ENCODE measurements at regions not wholly inside any gene's neighbourhood (a gene's known extent, or its start where the extent isn't known, plus 50 kb on each side); places are given as distances from the start of the nearest gene placed in this dataset.

- no peak for DNase-seq (ENCODE audit: low read depth)
- H3K4me3 ChIP-seq (ENCODE audit: low read depth, low read length) = no peak overlapping the region
- TF ChIP-seq, protein P1, sequence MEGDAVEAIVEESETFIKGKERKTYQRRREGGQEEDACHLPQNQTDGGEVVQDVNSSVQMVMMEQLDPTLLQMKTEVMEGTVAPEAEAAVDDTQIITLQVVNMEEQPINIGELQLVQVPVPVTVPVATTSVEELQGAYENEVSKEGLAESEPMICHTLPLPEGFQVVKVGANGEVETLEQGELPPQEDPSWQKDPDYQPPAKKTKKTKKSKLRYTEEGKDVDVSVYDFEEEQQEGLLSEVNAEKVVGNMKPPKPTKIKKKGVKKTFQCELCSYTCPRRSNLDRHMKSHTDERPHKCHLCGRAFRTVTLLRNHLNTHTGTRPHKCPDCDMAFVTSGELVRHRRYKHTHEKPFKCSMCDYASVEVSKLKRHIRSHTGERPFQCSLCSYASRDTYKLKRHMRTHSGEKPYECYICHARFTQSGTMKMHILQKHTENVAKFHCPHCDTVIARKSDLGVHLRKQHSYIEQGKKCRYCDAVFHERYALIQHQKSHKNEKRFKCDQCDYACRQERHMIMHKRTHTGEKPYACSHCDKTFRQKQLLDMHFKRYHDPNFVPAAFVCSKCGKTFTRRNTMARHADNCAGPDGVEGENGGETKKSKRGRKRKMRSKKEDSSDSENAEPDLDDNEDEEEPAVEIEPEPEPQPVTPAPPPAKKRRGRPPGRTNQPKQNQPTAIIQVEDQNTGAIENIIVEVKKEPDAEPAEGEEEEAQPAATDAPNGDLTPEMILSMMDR (conservative IDR thresholded peaks at IDR 0.05; ENCODE audit: low read depth, low read length) = no peak
Measured at GRCh38 chr9:103981912-103982311, 112.2 kb upstream of the SMC2 start.

DNA sequence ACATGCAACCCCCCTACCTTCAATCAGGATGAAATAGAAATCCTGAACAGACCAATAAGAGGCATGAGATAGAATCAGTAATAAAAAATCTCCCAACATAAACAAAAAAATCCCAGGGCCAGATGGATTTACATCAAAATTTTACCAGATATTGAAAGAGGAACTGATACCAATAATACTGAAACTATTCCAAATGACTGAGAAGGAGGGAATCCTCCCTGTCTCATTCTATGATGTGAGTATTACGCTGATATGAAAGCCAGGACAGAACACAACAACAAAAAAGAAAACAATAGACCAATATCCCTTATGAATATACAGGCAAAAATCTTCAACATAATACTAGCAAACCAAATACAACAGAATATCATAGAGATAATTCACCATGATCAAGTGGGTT, 109.0 kb upstream of the SMC2 start:
- no peak for DNase-seq (ENCODE audit: low read depth)
- H3K4me3 ChIP-seq (ENCODE audit: low read depth, low read length) = no peak overlapping the region
- TF ChIP-seq, protein P1 (conservative IDR thresholded peaks at IDR 0.05; ENCODE audit: low read depth, low read length) = no peak

DNA sequence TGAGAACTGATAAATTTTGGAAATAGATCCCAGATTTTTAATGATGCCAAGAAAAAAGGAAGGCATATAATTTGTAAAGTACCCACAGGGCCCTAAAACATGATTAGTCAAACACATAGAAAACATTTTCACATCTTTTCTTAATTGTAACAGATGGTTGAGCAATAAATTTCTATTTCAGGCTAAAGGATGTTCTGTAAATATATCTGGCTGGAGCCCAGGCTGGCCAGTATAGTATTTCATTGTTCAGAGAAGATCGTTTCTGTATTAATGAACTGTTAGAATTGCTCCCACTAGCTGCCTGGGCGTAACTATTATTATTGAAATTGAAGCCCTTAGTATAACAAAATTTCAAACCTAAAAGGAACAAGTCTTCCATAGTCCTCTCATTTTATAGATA, 105.3 kb upstream of the SMC2 start:
- no peak for DNase-seq (ENCODE audit: low read depth)
- TF ChIP-seq, protein P1 (conservative IDR thresholded peaks at IDR 0.05; ENCODE audit: low read depth, low read length) = no peak
- H3K4me3 ChIP-seq (ENCODE audit: low read depth, low read length) = no peak overlapping the region

DNA sequence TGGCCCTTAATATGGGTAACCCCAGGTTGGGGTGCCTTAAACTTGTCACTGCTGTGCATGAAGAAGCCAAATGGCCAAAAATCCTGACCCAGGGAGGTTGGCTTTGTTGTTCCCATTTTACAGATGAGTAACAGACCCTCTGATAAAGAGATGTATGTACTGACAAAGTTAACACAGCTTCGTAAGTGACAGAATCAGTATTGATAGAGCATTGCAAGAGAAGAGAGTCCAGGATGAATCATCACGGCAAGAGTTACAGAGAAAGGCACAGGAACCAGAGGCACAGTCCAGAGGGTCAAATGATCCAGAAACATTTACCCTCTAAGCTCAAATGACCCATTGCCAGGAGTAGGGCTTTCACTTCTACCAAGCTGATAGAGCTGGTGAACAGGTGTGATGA, 103.8 kb upstream of the SMC2 start:
- no peak for DNase-seq (ENCODE audit: low read depth)
- TF ChIP-seq, protein P1 (conservative IDR thresholded peaks at IDR 0.05; ENCODE audit: low read depth, low read length) = no peak
- H3K4me3 ChIP-seq (ENCODE audit: low read depth, low read length) = no peak overlapping the region

DNA sequence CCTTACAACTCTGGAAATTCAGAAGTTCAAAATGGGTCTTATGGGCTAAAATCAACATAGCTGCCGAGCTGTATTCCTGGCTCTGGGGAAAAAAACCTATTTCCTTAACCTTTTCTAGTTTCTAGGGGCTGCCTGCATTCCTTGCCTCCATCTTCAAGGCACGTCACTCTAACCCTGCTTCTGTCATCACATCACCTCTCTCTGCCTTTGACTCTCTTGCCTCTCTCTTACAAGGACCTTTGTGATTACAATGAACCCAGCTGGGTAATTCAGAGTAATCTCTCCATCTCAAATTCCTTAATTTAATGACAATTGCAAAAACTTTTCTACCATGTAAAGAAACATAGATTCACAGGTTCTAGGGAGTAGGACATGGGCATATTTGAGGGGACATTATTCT, 103.1 kb upstream of the SMC2 start:
- H3K4me3 ChIP-seq (ENCODE audit: low read depth, low read length) = no peak overlapping the region
- DNase-seq (ENCODE audit: low read depth) = no peak
- TF ChIP-seq, protein P1 (conservative IDR thresholded peaks at IDR 0.05; ENCODE audit: low read depth, low read length) = no peak

DNA sequence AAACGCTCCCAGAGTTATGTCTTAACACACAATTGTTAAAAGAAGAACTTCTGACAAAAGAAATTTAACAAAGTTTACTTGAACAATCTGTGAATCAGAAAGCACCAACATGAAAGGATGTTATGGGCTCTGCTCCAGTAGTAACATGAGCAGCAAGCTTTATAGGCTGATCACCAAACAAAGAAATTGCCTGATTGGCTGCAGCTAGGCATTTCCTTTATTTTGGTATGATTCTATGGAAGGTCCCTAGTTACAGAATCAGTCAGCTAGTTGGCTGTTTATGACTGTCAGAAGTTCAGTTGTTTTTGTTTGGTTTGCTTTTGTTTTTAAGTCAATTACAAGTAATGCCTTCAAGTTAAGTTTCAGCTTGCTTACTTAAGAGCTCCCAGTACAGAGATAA, 102.4 kb upstream of the SMC2 start:
- TF ChIP-seq, protein P1 (conservative IDR thresholded peaks at IDR 0.05; ENCODE audit: low read depth, low read length) = no peak
- DNase-seq (ENCODE audit: low read depth) = no peak
- no peak overlapping the region for H3K4me3 ChIP-seq (ENCODE audit: low read depth, low read length)

GRCh38 chr9:103992938-103993579, 101.0 kb upstream of the SMC2 start:
- H3K4me3 ChIP-seq (ENCODE audit: low read depth, low read length) = no peak overlapping the region
- TF ChIP-seq, protein P1 (conservative IDR thresholded peaks at IDR 0.05; ENCODE audit: low read depth, low read length) = no peak
- DNase-seq (ENCODE audit: low read depth) = no peak
